NCI-H460 (cell line): ENCODE measurements at regions not wholly inside any gene's neighbourhood (a gene's known extent, or its start where the extent isn't known, plus 50 kb on each side); places are given as distances from the start of the nearest gene placed in this dataset.
A peak's percentile ranks its signal among the peaks of the same experiment; 100 is the strongest.

ENCODE experiments used
- DNase-seq: peaks from one replicate; pipeline ENCODE4 v3.0.0-alpha.2; 2016; ENCODE audit warnings: low read depth; ENCODE audit errors: extremely low read depth

DNA sequence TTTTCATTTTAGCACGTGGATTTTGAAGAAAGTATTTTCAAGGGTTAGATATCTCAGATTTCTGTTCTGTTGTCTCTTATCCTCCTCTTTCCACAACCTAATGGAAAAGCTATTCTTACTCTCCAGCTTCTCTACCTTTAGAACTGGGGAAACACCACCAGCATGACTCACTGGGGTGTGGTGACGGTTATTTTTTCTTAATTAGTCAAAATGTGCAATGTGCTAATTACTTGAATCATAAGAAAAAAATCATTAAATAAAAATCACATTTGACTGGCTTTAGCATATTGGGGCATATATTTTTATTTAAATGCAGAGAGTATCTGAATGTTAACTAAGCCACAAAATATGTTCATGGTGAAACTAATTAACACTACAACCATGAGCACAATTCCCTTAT is 570.7 kb upstream of the AGTR1 start:
- no peak for DNase-seq

- DNase-seq = no peak
These were observed 569.6 kb upstream of the AGTR1 start for GRCh38 chr3:148128136-148128535.

DNA sequence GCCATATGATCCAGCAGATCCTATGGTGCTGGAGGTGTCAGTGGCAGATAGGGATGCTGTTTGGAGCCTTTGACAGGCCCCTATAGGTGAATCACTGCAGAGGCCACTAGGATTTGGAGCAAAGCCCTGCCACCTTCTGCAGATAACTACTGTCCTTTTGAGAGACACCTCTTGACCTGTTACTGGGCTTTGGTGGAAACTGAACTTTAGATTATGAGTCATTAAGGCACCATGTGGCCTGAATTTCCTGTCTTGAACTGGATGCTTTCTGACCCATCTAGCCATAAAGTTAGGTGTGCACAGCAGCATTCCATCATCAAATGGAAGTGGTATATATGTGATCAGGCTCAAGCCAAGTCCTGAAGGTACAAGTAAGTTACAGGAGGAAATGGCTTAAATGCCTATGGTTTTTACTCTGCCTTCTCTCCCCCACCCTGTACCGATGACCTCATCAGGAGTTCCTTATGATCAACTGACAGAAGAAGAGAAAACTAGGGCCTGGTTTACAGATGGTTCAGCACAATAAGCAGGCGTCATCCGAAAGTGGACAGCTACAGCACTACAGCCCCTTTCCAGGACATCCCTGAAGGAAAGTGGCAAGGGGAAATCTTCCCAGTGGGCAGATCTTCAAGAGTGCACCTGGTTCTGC is 565.6 kb upstream of the AGTR1 start:
- no peak for DNase-seq

- no peak for DNase-seq
These were observed 560.9 kb upstream of the AGTR1 start for GRCh38 chr3:148136816-148137215.

DNA sequence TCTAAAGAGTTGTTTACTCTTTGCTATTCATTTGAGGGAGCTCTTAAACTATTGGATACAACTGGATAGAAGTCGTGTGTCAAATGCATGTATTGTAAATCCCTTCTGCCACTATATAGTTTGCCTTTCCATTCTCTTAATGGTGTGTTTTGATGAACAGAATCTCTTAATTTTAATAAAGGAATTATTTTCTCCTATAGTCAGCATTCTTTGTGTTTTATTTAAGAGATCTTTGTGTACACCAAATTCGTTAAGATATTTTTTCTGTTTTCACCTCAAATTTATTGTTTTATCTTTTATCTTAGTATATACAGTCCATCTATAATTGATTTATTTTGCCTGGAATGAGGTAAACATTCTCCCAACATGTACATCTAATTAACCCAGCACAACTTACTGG is 551.5 kb upstream of the AGTR1 start:
- no peak for DNase-seq

DNA sequence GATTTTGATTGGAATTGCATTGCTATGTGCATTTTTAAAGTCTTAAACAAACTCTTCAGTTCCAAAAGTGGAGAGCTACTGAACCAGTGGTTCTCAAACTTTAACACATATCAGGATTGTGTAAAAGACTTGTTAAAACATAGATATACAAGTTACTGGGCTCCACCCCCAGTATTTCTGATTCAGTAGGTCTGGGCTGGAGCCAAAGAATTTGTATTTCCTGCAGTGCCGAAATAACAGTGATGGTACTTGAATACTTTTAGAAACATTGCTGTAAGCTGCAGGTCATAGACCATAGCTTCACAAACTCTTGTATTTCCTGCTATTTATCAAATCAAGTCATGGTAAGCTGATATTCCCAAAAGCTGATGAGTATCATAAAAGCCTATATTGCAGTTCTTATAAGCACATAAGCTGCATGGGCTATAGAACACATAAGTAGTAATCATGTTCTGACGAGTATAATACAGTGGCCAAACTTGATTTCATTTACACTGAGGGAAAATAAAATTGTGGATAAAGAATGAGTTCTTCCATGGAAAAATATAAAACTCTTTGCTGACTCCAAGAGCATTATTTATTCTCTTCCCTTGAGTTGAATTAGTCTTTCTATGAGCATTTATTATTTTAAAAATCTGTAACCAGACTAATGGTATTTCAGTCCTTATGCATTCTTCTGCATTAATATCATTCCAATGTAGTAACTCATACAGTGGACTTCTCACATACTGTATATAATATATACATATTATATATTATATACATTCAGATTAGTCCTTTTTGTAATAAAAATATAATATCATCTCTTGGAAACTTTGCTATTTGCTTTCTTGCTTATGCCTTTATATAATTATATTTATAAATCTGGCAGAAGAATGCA is 550.5 kb upstream of the AGTR1 start:
- DNase-seq = no peak

DNA sequence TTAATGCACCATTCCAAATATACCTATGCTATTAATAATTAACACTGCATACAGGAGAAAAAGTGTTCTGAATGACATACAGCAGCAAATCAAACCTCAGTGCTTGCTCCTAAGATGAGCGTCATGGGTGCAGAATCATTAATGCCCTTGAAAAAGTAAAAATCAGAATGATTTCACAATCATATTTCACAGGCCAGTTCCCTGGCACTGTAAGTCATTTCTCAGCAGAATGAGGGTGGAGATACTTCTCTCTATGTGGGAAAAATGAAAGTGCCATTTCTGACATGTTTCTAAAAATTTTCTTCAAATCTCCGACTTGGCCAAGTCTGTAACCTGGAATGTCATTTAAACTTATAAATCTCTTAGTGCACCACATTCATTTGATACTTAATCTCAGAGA is 549.8 kb upstream of the AGTR1 start:
- no peak for DNase-seq

GRCh38 chr3:148149556-148149955 is 548.1 kb upstream of the AGTR1 start:
- no peak for DNase-seq

GRCh38 chr3:148150141-148150540 is 547.6 kb upstream of the AGTR1 start:
- DNase-seq = no peak

DNA sequence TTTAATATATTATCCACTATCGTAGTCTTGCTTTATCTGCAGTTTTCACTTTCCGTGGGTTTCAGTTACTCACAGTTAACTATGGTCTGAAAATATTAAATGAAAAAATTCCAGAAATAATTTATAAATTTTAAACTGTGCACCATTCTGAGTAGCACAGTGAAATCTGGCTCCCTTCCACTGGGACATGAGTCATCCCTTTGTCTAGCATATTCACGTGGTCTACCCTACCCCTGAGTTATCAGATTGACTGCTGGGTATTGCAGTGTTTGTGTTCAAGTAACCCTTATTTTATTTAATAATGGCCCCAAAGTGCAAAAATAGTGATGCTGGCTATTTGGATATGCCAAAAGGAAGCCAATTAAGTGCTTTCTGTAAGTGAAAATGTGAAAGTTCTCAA is 539.5 kb upstream of the AGTR1 start:
- DNase-seq = no peak

DNA sequence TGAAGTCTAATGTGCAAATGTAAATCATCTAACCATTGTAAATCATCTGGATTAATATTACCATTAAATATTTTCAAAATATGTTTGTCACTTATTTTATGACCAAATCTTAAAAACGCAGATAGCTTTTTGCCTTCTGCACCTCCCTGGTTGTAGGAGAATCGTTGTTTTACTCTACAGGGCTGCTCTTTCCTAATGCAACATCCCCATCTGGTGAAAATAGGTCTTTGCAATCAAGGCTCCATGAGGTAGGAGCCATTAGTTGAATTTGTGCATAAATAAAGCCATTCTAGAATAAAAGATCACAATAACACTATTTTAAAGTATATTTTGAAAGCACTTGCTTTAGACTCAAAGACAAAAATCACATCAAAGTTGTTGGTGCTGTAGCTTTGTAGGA is 535.6 kb upstream of the AGTR1 start:
- DNase-seq = no peak

- no peak for DNase-seq
These were observed 529.4 kb upstream of the AGTR1 start for GRCh38 chr3:148168347-148168746.

- no peak for DNase-seq
These were observed 523.9 kb upstream of the AGTR1 start for GRCh38 chr3:148173851-148174250.

GRCh38 chr3:148175214-148175613 is 522.5 kb upstream of the AGTR1 start:
- DNase-seq = no peak

GRCh38 chr3:148178503-148178902 is 519.2 kb upstream of the AGTR1 start:
- peak; percentile 14 for DNase-seq

- no peak for DNase-seq
These were observed 512.9 kb upstream of the AGTR1 start for GRCh38 chr3:148184798-148185197.

DNA sequence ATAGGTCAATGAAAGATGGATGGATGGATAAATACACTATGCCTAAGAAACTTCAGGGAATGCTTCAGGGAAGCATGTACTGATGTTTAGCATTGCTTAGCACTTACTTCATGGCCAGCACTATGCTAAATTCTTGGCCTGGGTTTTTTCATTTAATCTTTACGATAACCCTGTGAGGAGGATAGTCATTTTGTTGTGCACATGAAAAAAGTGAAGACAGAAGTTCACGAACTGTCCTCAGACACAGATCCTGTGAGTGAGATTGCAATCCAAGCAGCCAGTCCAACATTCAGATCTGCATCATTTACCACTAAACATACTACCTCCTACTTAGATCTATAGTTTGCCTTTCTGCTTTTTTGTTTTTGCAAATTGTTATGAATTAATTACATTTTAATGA is 510.8 kb upstream of the AGTR1 start:
- no peak for DNase-seq

- no peak for DNase-seq
These were observed 510.4 kb upstream of the AGTR1 start for GRCh38 chr3:148187296-148187695.

- DNase-seq = no peak
These were observed 507.2 kb upstream of the AGTR1 start for GRCh38 chr3:148190441-148190990.

DNA sequence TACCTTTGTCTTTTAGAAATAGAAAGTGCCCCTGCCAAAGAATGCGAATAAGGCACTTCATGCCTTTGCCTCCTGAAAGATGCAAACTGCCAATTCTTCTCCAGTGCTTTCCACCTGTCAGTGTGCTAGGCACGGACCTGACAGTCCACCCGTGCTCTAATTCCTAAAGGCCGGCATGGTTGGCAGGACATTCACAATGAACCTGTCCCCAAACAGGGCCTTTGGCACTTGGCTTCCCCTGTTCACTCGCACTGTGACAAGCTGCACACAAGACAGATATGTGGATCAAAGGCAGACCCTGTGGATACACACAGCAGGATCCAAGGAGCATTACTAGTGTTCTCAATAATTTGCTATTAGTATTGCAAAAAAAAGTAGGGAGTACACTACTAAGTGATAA is 505.7 kb upstream of the AGTR1 start:
- no peak for DNase-seq

DNA sequence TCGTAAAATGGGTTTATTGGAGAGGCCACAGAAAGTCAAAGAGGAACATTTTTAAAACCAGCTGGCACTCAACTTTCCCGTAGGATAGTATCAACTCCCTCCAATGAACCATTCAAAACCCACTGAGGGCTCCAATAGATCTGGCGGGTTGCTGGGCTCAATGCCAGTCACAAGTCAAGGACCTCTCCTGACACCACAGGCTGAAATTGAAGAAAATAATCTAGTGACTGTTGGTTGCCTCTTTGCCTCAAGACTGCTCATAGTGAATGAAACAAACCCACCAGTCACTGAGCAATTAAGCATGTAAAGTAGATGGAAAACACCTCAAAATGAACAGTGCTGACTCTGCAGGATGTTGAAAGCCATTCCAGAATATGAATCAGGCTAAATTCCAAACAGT is 500.6 kb upstream of the AGTR1 start:
- DNase-seq = no peak

- no peak for DNase-seq
These were observed 495.3 kb upstream of the AGTR1 start for GRCh38 chr3:148202386-148202785.
